ENCODE measurements at regions not wholly inside any gene's neighbourhood (a gene's known extent, or its start where the extent isn't known, plus 50 kb on each side); places are given as distances from the start of the nearest gene placed in this dataset.

DNA sequence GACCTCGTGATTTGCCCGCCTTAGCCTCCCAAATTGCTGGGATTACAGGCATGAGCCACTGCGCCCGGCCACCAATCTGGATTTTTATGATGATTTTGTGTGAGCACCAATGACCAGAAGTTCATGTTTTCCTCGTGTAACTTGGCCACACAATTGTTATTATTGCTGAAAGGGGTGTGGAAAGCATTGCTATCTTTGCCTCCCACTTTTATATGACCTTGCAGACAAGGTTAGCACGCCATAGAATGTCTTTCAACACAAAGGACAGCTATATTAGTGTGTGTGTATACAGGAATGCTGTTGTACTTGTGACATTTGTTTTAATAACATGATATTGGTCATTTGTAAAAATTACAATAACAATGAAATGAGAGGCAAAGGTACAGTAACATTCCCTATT, 155.0 kb upstream of the ERCC6L2 start:
- no peak for TF ChIP-seq POLR2A (IDR thresholded peaks at IDR 0.05)
- TF ChIP-seq, protein P1, sequence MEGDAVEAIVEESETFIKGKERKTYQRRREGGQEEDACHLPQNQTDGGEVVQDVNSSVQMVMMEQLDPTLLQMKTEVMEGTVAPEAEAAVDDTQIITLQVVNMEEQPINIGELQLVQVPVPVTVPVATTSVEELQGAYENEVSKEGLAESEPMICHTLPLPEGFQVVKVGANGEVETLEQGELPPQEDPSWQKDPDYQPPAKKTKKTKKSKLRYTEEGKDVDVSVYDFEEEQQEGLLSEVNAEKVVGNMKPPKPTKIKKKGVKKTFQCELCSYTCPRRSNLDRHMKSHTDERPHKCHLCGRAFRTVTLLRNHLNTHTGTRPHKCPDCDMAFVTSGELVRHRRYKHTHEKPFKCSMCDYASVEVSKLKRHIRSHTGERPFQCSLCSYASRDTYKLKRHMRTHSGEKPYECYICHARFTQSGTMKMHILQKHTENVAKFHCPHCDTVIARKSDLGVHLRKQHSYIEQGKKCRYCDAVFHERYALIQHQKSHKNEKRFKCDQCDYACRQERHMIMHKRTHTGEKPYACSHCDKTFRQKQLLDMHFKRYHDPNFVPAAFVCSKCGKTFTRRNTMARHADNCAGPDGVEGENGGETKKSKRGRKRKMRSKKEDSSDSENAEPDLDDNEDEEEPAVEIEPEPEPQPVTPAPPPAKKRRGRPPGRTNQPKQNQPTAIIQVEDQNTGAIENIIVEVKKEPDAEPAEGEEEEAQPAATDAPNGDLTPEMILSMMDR (IDR thresholded peaks at IDR 0.05) = no peak
- ATAC-seq (no peak), DNase-seq (no peak)
- Histone ChIP-seq H3K4me3 (no peak overlapping the region), H3K36me3 (replicated peaks in 1 of 2; ENCODE audit: insufficient read depth in 1 of 2, low read depth in 2 of 2) (no peaks in the 10 kb centered on the region), H3K9me3 (no peaks in the 10 kb centered on the region), H3K27me3 (no peaks in the 10 kb centered on the region), H3K27ac (no peak overlapping the region), H3K4me1 (no peaks in the 10 kb centered on the region)
- intact Hi-C loops (cut with DNase I) = loop anchor here (10.0 kb wide), 1 partner anchor 494 kb away; no protein-coding TSS in a partner anchor
- 77 to 83% methylated on average over 6 of the region's 6 CpGs for WGBS, 2 donors

DNA sequence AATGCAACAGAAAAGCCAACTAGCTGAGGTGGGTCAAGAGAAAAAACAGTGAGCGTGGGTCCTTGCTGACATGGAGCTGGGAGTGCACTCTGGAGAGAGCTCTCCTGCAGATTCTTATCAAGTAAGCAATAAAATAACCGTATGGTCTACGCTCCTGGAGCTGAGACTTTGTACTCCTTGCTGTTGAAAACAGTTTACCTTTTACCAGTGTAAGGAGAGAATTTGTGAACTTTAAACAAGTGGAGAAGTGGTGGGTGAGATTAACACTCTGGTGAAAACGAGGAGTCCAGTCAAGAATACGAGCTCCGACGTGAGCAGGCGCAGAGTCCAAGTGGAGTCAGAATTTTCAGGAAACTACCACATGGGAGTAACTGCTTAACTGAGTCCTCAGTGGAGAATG, 156.1 kb upstream of the ERCC6L2 start:
- intact Hi-C loops (cut with DNase I) = no loop called here
- H3K4me1 ChIP-seq = no peaks in the 10 kb centered on the region
- no peak for ATAC-seq
- 81 to 84% methylated on average over 8 of the region's 8 CpGs for WGBS, 2 donors
- DNase-seq = no peak
- no peaks in the 10 kb centered on the region for H3K27me3 ChIP-seq
- TF ChIP-seq, protein P1 (IDR thresholded peaks at IDR 0.05) = no peak
- TF ChIP-seq POLR2A (IDR thresholded peaks at IDR 0.05) = no peak
- H3K4me3 ChIP-seq = no peak overlapping the region
- no peaks in the 10 kb centered on the region for H3K36me3 ChIP-seq (replicated peaks in 1 of 2; ENCODE audit: insufficient read depth in 1 of 2, low read depth in 2 of 2)
- H3K27ac ChIP-seq = no peak overlapping the region
- no peaks in the 10 kb centered on the region for H3K9me3 ChIP-seq

DNA sequence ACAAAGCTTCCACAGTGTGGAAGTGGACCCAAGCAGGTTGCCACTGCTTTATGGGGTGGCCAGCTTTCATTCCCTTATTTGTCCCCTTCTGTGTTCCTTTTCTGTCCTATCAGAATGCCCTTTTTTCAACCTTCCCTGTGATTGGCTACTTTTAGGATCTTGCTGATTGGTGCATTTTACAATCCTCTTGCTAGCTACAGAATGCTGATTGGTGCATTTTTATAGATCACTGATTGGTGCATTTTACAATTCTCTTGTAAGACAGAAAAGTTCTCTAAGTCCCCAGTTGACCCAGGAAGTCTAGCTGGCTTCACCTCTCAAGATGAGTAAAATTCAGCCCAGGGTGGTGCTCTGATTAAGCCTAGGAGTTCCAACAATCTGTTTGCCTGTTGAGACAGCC, 157.2 kb upstream of the ERCC6L2 start:
- Histone ChIP-seq H3K36me3 (replicated peaks in 1 of 2; ENCODE audit: insufficient read depth in 1 of 2, low read depth in 2 of 2) (no peaks in the 10 kb centered on the region), H3K9me3 (no peaks in the 10 kb centered on the region), H3K4me1 (no peaks in the 10 kb centered on the region), H3K27me3 (no peaks in the 10 kb centered on the region), H3K27ac (no peak overlapping the region), H3K4me3 (no peak overlapping the region)
- intact Hi-C loops (cut with DNase I) = no loop called here
- TF ChIP-seq, protein P1 (IDR thresholded peaks at IDR 0.05) = no peak
- TF ChIP-seq POLR2A (IDR thresholded peaks at IDR 0.05) = no peak
- no peak for DNase-seq
- ATAC-seq = no peak

DNA sequence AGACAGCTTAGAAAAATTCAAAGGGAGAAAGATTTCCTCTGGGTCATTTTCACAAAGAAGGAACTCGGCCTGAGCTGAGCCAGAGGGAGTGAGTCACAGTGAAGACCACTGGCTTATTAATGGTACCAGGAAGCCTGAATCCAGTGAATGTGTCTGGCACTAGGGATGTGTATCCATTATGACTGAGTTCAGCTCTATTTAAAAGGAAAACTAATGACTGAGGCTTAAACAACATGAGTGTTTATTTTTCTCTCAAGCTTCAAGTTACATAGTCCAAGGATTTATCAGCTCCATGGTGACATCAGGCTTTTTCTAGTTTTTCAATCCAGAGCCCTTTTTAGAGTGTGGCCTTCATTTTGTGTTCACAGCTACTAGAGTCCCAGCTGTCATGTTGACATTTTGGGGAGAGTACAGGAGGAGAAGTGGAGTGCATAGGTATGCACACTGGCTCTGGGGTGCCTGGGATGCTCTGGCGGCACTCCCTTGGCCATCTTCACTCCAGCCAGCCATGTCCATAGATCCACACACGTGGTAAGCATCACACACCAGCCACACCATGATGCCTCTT, 159.5 kb upstream of the ERCC6L2 start:
- 69 to 82% methylated on average over 3 of the region's 3 CpGs for WGBS, 2 donors
- Histone ChIP-seq H3K27ac (no peak overlapping the region), H3K27me3 (no peaks in the 10 kb centered on the region), H3K36me3 (replicated peaks in 1 of 2; ENCODE audit: insufficient read depth in 1 of 2, low read depth in 2 of 2) (no peaks in the 10 kb centered on the region), H3K4me1 (no peaks in the 10 kb centered on the region), H3K9me3 (no peaks in the 10 kb centered on the region), H3K4me3 (no peak overlapping the region)
- intact Hi-C loops (cut with DNase I) = no loop called here
- no peak for DNase-seq
- no peak for ATAC-seq
- TF ChIP-seq, protein P1 (IDR thresholded peaks at IDR 0.05) = no peak
- no peak for TF ChIP-seq POLR2A (IDR thresholded peaks at IDR 0.05)

DNA sequence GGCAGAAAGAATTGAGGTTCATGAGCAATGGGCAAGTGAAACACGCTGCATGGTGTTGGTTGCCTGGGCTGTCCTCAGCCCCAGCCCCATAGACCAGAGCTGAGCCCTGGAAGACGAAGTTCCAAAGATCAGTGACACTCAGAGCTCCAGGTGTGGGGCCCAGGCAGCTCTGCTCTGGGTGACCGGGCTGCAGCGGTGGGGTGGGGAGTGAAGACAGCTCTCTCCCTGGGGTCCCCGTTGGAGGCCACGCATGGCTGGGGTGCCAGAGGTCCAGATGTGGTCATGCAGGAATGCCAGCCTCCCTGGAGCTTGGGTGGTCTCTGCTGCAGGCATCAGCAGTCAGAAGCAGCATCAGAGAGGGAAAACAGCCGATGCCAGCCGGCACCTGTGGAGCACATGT, 165.0 kb upstream of the ERCC6L2 start:
- Histone ChIP-seq H3K36me3 (replicated peaks in 1 of 2; ENCODE audit: insufficient read depth in 1 of 2, low read depth in 2 of 2) (no peaks in the 10 kb centered on the region), H3K4me3 (no peak overlapping the region), H3K4me1 (no peaks in the 10 kb centered on the region), H3K9me3 (no peaks in the 10 kb centered on the region), H3K27me3 (no peaks in the 10 kb centered on the region), H3K27ac (no peak overlapping the region)
- intact Hi-C loops (cut with DNase I) = no loop called here
- ATAC-seq = no peak
- TF ChIP-seq, protein P1 (IDR thresholded peaks at IDR 0.05) = no peak
- TF ChIP-seq POLR2A (IDR thresholded peaks at IDR 0.05) = no peak
- WGBS, 2 donors = 85 to 87% methylated on average over 5 to 8 of the region's 8 CpGs
- DNase-seq = no peak
